ENCODE measurements at regions not wholly inside any gene's neighbourhood (a gene's known extent, or its start where the extent isn't known, plus 50 kb on each side); places are given as distances from the start of the nearest gene placed in this dataset.

- no peak for FAIRE-seq
- H4K8ac ChIP-seq (ENCODE audit: extremely low read depth, insufficient read depth, low read length): no peak overlapping the region
Observed at GRCh38 chr1:232146514-232146913, 483.4 kb downstream of the SIPA1L2 start.

More at GRCh38 chr1:232146514-232146913, 483.4 kb downstream of the SIPA1L2 start:
- Histone ChIP-seq H2BK5ac (ENCODE audit: low read depth, low read length) (no peak overlapping the region), H3K36me3 (ENCODE audit: control insufficient read depth in 2 of 4, insufficient read depth in 4 of 4, low read length in 3 of 4) (peaks cover 0 to 4% (median 1%) of the 10 kb centered on the region in 4 experiments; a peak in 2 of 8 replicates), H2BK20ac (ENCODE audit: low read length) (no peak overlapping the region), H3K9ac (replicated peaks in 1 of 4; ENCODE audit: extremely low read depth in 1 of 4, low read depth in 3 of 4, low read length in 3 of 4) (no peak overlapping the region), H3K27me3 (replicated peaks in 1 of 4; ENCODE audit: control insufficient read depth in 3 of 4, extremely low read depth in 1 of 4, insufficient read depth in 3 of 4, low read length in 3 of 4) (no peaks in the 10 kb centered on the region), H3K27ac (ENCODE audit: low read depth, low read length) (no peak overlapping the region), H2AK5ac (ENCODE audit: low read depth, low read length) (no peak overlapping the region), H3K79me2 (ENCODE audit: control insufficient read depth in 1 of 2, insufficient read depth in 2 of 2, low read length in 2 of 2) (no peaks in the 10 kb centered on the region), H4K91ac (replicated peaks; ENCODE audit: insufficient read length, low read length) (no peak overlapping the region), H3K56ac (replicated peaks; ENCODE audit: insufficient read length, low read depth, low read length) (no peak overlapping the region), H2BK12ac (ENCODE audit: low read depth, low read length) (no peak overlapping the region), H4K5ac (ENCODE audit: insufficient read length, low read depth, low read length) (no peak overlapping the region), H3K4me2 (ENCODE audit: insufficient read depth in 1 of 2, low read depth in 2 of 2, low read length in 2 of 2) (no peak overlapping the region), H3K79me1 (ENCODE audit: low read depth, low read length) (no peaks in the 10 kb centered on the region; the same call in none of the 2 replicates), H4K20me1 (replicated peaks in 1 of 2; ENCODE audit: control insufficient read depth in 1 of 2, insufficient read depth in 2 of 2, low read length in 2 of 2) (peaks cover 4 to 7% of the 10 kb centered on the region in 2 experiments), H3K9me3 (ENCODE audit: insufficient read depth in 2 of 2, low read depth in 1 of 2, low read length in 1 of 2) (no peaks in the 10 kb centered on the region), H2AFZ (ENCODE audit: low read length) (no peak overlapping the region), H3K4me1 (replicated peaks in 1 of 4; ENCODE audit: control insufficient read depth in 3 of 4, insufficient read depth in 4 of 4, low read length in 3 of 4) (peaks cover 0 to 8% (median 5%) of the 10 kb centered on the region in 4 experiments; a peak in 3 of 7 replicates), H3K4ac (replicated peaks; ENCODE audit: insufficient read length, low read depth, low read length) (no peak overlapping the region), H3K14ac (ENCODE audit: insufficient read length) (no peak overlapping the region), H3K23ac (ENCODE audit: insufficient read length) (no peak overlapping the region), H3K18ac (ENCODE audit: extremely low read depth, low read length) (no peak overlapping the region), H2BK120ac (replicated peaks; ENCODE audit: low read depth, low read length) (no peak overlapping the region), H2BK15ac (ENCODE audit: low read length) (no peak overlapping the region), H3K4me3 (ENCODE audit: extremely low read depth in 1 of 4, insufficient read depth in 2 of 4, low read depth in 3 of 4, low read length in 4 of 4) (no peak overlapping the region), H3K23me2 (ENCODE audit: low read depth, low read length) (no peaks in the 10 kb centered on the region)
- CTCF ChIA-PET (ENCODE audit: partially characterized antibody): no interaction called here
- 88% methylated on average over 3 of the region's 3 CpGs; no CpG with 5 or more reads in 1 of the 2 experiments for WGBS, 2 experiments (ENCODE audit: extremely low coverage in 1 of 2, insufficient coverage in 1 of 2, insufficient read length in 1 of 2, insufficient replicate concordance in 2 of 2, low coverage in 1 of 2, low lambda C conversion rate in 2 of 2, missing lambda C conversion rate in 1 of 2)
- DNase-seq (ENCODE audit: low read depth in 1 of 2, low spot score in 2 of 2): no peak
- POLR2A ChIA-PET (ENCODE audit: partially characterized antibody): no interaction called here
- TF ChIP-seq BACH1 (IDR thresholded peaks at IDR 0.05; ENCODE audit: low read length): no peak
- TF ChIP-seq TAF7 (optimal IDR thresholded peaks at IDR 0.05; ENCODE audit: borderline replicate concordance, low read depth, low read length): peak; percentile 15
- TF ChIP-seq POLR2AphosphoS5 (IDR thresholded peaks at IDR 0.05; ENCODE audit: low read depth, low read length): peak; percentile 61; the same call in 1 of the 2 replicates

All from H1 (cell line).